LNCAP (cell line): ENCODE measurements at regions not wholly inside any gene's neighbourhood (a gene's known extent, or its start where the extent isn't known, plus 50 kb on each side); places are given as distances from the start of the nearest gene placed in this dataset.

ENCODE experiments used
- TF ChIP-seq, protein P1 (sequence below): fragments of 450-650 bp; IDR thresholded peaks from 2 replicates; pipeline ENCODE4 v1.5.1; 2017; ENCODE audit warnings: mild to moderate bottlenecking

DNA sequence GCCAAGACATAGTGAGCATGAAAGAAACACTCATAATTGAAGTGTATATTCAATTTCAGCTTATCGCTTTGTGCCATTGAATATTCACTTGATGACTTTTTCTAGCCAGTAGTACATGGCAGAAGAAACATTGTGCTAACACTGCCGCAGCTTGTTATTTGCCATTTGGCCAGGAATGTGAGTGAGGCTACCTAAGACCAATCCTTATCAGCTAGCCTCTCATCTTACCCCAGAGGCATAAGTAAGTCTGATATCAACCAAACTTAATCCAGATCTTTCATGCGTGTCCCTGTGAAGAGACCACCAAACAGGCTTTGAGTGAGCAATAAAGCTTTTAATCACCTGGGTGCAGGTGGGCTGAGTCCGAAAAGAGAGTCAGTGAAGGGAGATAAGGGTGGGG, 586.0 kb upstream of the MBL2 start:
- TF ChIP-seq, protein P1, sequence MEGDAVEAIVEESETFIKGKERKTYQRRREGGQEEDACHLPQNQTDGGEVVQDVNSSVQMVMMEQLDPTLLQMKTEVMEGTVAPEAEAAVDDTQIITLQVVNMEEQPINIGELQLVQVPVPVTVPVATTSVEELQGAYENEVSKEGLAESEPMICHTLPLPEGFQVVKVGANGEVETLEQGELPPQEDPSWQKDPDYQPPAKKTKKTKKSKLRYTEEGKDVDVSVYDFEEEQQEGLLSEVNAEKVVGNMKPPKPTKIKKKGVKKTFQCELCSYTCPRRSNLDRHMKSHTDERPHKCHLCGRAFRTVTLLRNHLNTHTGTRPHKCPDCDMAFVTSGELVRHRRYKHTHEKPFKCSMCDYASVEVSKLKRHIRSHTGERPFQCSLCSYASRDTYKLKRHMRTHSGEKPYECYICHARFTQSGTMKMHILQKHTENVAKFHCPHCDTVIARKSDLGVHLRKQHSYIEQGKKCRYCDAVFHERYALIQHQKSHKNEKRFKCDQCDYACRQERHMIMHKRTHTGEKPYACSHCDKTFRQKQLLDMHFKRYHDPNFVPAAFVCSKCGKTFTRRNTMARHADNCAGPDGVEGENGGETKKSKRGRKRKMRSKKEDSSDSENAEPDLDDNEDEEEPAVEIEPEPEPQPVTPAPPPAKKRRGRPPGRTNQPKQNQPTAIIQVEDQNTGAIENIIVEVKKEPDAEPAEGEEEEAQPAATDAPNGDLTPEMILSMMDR = no peak

DNA sequence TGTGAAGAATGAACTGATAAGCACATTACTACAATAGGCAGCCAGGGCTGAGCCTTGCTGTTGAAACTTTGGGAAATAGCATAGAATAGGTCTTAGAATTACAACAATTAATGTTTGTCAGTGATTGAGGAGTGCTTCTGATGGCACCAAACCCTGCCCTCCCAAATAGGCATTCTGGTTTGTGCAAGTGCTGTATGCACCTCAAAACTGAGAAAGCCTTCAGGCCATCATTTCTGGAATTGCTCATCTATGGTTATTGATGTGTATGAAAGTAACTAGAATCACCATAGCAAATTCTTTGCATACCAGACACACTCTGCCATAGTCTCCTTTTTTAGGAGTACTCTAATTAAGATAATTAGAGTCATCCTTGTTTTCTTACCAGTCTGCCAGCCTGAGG, 585.0 kb upstream of the MBL2 start:
- TF ChIP-seq, protein P1 = no peak

DNA sequence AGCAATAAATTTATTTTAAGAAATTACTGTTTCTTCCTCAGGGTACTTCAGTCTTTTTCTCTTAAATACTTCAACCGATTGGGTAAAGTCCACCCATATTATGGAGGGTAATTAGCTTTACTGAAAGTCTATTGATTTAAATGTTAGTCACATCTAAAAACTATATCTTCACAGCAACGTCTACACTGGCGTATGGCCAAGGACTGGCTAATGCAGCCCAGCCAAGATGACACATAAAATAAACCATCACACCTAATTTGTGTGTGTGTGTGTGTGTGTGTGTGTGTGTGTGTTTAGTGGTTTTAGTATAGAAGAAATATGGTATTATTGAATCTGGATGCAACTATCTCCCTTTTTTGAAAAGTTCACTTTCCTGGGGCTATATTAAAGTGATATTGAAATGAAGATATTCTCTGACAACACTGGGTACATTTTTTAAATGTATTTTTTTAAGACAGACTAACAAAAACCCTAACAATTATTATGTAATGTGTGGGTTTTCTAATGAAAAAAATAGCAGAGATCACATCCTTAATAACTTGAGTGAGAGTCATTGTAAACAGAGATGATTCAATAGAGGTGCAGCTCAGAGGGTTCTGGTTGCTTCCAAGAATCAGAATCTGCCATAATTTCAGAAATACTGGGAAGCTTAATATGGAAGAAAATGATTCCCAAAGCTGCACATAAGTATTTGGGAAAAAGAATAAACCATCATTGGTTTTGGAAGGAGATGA, 584.2 kb upstream of the MBL2 start:
- TF ChIP-seq, protein P1 = no peak

DNA sequence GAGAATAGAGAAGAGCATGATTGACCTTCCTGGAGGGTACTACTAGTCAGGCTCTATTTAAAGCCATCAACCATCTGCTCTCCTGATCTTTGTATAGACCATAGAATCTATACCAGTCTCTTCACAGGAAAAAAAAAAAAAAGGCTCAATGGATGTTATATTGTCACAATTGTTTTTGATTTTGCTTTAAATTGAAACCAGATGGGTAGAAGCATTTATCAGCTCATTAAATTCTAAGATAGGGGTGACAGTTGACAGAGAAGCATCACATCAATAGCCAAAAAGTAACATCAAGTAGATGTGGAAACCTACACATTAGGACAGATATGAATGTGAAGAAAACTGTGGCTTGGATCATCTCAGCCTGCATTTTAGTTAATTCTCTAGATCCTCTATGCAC, 558.9 kb upstream of the MBL2 start:
- TF ChIP-seq, protein P1 = no peak

DNA sequence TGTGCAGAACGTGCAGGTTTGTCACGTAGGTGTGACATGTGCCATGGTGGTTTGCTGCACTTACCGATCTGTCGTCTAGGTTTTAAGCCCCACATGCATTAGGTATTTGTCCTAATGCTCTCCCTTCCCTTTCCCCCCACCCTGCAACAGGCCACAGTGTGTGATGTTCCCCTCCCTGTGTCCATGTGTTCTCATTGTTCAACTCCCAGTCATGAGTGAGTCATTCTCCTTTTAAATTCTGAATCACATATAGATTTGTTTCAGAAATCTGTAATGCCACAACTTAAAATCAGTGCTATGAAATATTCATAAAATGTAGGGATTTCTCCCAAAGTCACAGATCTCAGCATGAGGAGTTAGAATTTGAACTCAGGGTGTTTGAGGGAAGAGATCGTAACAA, 552.5 kb upstream of the MBL2 start:
- TF ChIP-seq, protein P1 = no peak

GRCh38 chr10:53315709-53316108, 543.1 kb upstream of the MBL2 start:
- TF ChIP-seq, protein P1 = peak; percentile 46; the same call in 1 of the 2 replicates

GRCh38 chr10:53314876-53315275, 542.3 kb upstream of the MBL2 start:
- TF ChIP-seq, protein P1 = no peak

DNA sequence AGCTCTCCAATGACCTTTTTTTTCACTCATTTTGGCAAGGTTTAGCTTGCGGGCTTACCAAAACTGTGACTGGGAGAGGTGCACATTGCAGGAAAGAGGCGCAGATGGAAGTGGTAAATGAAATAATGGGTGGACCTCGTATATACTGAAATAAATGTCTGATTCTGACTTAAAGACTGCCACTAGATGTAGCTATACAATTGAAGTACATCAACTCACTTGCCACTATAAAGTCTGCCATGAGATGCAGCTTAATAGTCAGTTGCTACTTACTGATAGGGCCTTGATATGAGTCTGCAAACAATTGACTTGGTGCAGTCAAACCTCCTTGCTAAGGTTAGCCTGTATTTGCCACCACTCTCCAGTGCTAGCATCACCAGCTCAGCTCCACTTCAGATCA, 525.9 kb upstream of the MBL2 start:
- TF ChIP-seq, protein P1 = no peak
